Midbrain (tissue), 1 donor: ENCODE measurements at regions not wholly inside any gene's neighbourhood (a gene's known extent, or its start where the extent isn't known, plus 50 kb on each side); places are given as distances from the start of the nearest gene placed in this dataset.

Experiments used
- DNase-seq: peaks from one replicate; lab custom pipeline; 2025; lab: John Stamatoyannopoulos, UW

DNA sequence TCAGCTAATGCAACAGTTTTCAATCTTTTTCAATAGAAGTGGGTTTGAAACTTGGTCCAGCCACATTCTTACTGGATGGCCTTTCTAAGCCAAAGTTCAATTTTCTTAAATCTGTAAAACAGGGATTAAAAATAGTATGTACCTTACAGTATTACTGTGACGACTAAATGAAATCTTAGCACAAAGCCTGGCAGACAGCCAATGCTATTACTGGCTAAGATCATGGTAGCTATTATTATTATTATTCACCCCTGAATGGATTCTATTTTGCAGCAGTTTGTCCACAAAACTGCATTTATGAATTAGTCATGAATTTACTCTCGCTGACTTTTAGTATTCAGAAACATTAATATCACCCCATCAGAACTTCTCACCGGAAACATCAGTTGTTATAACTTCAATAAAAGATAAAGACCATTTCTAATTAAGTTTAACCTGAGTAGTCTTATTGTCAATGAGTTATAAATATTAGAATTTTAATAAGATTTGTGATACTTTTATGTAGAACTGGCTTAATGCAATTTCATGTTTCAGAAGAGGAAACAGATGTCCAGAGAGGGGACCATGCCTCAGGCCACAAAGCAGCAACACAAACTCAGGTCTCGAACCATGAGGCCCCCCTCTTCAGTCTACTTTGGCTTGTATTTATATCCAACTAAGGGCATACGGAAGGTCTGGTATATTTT, 468.2 kb downstream of the ARHGEF28 start:
- DNase-seq, result no peak

DNA sequence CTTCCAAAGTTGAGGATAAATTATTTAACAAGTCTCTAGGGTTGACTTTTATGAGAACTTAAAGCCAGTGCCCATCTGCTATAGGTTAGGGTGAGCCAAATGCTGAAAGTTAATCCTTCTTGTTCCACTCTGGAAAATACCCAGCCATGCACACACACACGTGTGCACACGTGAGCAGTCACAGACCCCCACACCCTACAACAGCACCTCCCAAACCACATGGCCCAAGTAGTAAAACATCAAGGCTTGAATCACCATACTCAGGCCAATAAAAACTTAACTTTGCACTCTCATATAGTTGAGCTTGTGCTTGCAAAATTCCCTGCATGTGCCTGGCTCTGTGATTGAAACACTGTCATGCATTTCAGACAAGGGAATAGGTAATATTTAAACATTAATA, 467.6 kb downstream of the ARHGEF28 start:
- DNase-seq, result no peak

DNA sequence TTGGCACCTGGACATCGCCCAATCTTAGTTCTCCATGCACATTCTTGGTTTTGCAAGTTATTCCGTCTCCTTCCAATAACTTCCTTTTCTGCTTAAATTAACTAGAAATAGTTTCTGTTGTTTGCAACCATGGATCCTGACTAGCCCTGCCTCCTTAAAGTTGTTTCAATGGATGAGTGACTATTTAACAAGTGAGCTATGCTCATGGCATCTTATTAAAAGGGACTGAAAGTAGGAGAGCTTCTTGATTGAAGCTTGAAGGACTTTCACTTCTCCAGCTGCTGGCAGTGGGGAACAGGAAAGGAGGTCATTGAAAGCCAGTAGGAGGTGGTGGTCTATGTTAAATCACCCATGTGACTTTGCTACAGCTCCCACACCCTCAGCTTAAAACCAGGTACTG, 466.8 kb downstream of the ARHGEF28 start:
- no peak for DNase-seq

DNA sequence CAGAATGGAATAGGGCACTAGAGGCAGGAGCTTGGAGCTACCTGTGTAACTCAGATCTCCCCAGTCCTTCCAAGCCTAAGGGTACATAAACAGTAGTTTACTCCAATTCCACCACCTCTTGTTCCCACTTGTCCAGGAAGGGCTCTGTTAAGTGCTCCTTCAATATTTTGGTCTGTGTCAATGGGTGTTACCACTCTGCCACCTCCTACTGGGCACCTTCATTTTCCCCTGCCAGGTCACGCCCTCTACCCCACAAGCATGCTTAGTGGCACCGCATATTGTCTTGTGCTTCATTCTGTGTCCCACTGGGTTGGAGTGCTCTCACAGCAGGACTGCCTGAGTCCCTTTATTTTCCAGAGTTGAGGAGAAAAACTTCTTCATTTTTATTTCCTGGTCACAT, 459.8 kb downstream of the ARHGEF28 start:
- DNase-seq, result no peak

DNA sequence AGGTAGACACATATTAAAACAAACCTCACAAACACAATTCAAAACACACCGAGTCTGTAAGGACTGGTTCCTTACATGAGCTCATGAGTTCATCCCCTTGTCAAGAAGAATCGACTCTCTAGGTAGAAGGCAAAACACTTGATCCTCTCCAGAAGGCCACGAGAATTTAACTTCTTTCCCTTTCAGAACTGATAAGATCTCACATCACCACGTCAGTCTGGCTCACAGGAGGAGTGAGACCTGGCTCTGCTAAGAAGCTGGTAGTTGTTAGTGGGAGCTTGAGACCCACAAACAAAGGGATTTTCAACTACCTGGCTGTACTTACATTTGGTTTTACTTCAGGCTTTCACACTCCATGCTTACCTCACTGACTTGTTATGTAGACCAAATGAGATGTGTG, 459.2 kb downstream of the ARHGEF28 start:
- DNase-seq, result no peak

DNA sequence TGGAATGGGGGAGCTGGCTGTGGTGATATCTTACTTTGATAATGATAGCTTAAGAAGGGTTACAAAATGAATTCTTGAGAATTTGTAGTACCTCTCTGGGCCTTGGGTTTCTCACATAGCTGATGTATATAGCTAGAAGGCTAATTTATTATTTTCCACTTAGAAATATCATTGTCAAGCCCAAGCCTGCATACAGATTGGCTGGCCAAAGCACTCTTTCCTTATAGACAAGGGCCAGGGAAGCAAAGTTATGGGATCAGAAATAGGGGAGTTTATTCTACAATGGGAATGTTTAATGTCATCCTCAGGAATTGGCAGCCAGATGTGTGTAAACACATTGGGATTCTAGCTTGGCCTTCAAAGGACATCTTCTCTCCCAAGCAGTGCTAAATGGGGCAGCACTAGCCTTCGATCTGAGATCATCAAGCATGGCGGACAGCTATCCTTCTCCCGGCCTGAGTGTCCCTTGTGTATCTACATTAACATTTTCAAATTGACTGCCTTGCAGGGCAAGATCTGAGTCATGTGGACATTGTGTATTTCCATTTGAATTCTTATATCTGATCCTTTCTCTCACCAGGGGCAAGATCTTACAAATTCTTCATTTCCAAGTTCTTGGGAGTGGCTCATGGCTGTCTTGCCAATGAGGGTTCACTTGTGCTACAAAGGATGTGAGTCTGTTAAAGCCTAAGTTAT, 457.2 kb downstream of the ARHGEF28 start:
- no peak for DNase-seq

DNA sequence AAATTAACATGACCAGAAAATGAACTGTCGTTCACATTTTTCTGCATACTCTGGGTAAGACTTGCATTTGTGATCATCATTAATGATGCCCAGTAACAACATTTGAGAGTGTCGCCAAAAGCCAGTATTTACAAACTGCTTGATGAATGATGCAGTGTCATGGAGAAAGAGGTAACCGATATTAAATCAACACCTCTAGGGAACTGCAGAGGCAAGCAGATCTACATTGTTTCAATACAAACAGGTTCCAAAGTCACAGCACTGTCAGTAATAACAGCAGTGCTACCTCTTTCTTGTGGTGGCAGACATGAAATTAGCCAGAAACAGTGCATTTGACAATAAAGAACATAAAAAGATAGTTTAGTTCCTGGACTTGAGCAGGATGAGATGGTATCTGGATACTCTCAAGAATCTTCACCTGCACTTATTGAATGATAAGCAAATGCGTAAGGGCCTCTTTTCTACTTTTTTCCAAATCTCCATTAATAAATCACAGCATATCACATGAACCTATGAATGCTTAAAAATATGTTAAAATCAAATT, 456.6 kb downstream of the ARHGEF28 start:
- DNase-seq, result no peak

DNA sequence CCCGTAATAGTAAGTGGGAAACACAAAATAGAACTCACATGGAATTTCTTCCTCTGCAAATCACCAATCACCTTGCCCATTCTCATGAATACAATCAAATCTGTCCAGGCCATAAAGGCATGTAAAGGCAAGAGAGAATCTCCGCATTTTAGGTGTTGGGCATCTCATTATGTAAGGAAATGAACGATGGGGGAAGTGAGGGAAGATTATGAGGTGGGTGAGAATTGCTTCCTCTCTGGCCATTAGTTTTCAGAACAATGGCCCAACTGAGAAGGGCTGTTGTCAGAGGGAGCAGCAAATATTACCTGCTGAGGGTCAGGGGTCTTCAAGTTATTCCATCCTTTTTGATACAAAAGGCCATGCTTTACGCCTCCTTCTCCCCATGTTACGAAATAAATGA, 455.1 kb downstream of the ARHGEF28 start:
- no peak for DNase-seq

DNA sequence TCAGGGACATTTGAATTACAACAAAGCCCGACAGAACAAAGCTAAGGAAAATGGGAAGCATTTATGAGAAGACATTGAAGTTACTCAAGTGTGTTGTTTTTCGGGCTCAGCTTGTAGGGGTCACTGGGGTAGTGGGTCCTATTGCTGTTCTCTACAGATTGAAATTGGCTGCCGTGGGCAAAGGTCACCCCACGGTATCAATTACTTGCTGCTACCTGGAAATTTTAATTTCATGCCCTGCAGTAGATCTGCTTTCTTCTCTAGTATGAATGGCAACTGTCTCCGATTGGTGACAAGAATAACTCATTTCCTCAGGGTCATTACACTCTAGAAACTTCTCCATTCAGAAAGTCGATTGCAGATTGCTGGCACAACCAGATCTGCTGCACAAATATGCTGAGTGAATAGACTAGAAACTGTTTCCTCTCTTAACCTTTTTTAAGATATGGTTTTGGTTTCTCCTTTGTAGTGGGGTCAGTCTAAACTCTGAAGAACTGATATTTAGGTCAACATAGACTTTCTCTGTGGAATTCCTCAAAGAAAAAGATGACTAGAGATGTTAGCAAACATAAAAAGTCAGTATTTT, 454.1 kb downstream of the ARHGEF28 start:
- no peak for DNase-seq

DNA sequence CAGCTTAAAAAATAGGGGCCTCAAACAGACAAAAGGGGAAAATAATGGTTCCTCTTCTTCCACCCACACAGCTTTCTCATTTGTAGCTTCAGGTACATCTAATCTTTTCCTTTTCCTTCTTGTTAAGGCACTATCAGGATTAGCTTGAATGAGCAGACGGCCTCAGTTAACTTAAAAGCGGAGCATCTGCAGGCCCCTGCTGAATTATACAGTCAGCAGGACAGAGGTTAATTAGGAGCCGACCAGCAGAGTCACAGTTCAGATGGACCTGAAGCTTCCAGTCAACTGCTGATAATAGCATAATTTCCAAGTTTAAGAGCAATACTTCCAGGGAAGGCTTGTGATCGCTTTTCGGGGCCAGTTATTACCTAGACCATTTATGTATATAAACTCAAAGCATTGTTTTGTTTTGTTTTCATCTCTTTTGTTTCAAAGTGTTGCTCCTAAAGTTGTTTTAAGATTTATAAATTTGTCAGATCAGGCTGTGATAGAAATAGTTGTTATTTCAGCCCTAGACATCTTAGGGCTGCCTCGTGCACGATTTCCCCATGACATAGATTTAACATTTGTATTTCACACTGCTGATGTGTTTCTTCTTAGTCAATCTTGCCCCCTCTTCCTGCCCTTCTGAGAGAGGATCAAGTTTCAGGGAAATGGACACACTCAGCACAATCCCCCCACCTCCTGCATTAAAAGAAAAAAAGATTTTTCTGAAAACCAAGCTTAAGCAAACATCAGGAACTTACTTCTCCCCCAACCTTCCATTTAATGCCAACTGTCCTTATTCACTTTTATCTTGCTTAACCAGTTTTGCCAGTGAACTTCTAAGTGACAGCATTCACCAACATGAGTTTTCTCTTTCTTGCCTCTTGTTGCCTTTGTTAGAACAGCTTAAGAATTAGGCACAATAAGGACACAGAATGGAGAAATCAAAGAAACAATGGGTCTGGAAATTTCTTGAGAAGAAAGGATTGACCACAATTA, 449.8 kb downstream of the ARHGEF28 start:
- DNase-seq, result no peak

DNA sequence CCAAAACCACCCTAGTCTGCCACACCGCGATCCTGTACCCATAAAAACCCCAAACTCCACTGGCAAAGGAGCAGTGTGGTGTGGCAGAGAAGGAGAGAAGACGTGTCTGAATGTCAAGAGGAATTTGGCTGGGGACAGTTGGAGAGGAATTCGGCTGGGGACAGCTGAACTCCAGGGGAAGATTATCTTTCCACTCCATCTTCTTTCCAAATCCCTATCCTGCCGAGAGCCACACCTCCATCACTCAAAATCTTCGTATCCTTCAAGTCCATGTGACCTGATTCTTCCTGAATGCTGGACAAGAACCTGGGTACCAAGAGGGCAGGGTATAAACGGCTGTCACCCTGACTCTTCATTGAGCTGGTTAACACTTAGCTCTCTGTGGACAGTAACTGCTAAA, 448.1 kb downstream of the ARHGEF28 start:
- no peak for DNase-seq

DNA sequence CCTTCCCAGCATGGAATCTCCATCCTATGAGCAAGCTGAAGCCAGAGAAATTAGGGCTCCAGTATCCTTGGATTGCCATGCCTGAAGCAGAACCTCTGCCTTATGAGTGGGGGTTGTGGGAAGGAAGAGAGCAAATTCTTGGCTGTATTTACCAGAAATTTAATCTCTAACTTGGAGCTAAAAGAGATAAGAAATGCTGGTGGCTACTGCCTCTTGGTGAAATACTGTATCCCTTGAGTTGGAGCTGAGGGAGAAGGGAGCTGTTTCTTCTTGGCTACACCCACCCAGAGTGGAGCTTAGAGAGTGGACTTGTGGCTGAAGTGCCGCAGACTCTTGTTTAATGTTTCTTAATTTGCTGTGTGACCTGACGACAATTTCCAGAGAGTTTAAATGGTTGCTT, 447.3 kb downstream of the ARHGEF28 start:
- DNase-seq, result no peak

DNA sequence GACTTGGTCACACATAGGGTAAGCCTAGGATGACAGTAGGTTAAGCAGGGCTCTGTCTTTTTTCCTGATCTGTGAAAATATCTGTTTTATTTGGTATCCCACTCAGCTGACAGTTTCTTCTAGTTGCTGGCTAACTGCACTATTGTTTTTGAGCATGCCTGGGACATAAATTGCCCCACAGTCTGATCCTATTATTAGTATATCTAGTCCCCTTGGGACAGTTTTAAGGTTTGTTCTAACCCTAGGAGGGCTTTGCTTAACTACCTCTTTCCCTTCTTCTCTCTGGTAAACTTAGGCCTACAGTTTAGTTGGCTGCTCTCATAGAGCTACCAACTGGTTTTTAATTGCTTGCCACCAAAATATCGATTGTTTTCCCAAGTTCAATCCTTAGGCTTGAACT, 446.6 kb downstream of the ARHGEF28 start:
- no peak for DNase-seq

DNA sequence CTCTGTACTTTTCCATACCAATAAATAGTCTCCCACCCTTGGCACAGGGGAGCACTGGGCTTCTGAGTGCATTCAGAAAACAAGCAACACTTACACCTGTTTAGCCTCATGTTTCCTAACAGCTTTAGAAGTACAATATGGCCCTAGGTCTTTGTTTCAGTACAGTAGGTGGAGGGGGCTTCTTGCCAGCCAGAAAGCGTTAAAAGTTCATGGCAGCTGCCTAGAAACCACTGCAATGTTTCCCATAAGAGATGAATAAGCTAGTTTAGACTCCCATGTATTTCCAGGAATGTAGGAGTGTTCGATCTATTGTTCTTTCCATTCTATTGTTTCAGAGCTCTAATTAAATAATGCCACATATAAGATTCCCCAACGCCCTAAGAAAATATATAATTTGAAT, 444.8 kb downstream of the ARHGEF28 start:
- no peak for DNase-seq

DNA sequence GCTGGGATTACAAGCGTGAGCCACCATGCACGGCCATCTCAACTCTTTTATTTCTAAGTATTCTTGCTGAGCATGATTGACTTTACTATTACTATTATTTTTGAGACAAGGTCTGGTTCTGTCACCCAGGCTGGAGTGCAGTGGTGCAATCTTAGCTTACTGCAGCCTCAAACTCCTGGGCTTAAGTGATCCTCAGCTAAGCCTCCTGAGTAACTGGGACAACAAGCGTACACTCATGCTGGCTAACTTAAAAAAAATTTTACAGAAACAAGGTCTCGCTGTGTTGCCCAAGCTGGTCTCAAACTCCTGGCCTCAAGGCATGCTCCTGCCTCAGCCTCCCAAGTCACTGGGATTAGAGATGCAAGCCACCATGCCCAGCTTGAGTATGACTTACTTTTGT, 443.7 kb downstream of the ARHGEF28 start:
- DNase-seq, result no peak

DNA sequence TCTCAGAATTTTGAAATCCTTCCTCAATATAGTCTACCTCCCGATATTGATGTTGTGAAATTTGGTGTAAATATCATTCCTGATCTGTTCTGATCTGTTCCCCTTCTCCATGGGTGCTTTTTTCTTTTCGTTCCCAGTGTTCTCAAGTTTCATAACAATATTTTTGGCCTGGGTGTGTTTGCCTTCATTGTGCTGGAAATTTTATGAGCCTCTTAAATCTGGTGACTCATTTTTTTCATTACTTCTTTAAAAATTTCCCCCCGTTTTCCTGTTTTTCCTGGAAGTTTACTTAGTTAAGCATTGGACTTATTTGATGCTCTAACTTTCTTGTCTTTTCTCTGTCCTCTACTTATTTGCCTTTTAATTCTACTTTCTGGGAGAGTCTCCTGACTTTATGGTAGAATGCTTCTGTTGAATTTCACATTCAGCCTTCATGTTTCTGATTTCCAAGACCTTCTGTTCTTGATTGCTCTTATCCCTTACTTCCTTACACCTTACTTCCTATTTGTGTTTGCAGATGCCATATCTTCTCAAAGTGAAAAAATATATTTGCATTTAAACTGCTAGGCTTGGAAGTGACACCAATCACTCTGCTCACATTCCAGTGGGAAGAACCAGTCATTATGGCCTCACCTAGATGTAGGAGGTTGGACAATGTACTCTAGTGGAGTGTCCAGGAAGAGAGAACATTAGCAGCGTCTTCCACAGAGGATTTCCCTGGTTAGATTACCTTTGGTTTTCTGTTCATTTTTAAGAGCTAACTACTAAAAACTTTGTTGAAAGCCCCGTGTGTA, 441.9 kb downstream of the ARHGEF28 start:
- no peak for DNase-seq

DNA sequence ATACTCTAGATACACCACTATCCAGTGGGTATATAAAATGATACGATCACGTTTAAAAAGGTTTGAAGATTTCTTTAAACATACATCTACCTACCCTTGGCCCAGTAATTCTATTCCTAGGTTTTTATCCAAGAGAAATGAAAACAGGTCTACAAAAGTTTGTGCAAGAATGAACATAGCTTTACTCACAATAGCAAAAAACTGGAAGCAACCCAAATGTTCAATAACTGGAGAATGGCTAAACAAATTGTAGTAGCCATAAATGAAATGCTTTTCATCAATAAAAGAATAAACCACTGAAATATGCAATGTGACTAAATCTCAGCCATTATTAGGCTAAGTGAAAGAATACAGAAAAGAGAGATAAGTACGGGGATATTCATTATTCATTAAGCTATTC, 438.9 kb downstream of the ARHGEF28 start:
- no peak for DNase-seq

DNA sequence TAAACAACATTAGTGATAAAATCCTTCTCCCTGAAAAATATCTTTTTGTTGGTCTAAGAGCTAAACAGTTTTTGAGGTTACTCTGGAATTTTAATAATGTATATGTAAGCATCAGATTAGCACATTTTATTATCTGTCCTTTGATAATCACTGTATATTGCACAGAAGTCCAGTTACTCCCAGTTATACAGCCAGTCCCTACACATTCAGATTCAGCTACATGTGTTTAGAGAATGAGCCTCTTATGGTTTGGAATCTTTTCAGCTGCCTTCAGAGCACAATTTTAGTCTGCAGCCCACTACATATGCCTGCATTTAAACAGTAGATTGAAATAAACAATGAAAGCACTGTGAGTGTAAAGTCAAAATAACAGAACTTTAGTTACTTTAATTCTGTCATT, 438.2 kb downstream of the ARHGEF28 start:
- DNase-seq, result no peak

DNA sequence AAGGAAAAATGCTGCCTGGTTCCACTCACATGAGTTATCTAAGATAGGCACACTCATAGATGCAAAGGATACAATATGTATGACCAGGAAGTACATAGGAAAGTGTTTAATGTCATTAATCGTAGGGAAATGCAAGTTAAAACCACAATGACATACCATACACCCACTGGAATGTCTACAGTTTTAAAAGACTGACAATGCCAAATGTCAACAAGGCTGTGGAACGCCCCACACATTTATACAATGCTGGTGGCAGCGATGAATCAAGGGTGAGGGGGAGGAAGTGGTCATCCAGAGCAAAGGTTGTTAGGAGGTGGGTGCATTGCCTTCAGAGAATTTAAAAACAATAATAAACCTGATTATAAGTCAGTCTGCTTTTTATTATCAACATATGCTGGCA, 437.8 kb downstream of the ARHGEF28 start:
- no peak for DNase-seq

DNA sequence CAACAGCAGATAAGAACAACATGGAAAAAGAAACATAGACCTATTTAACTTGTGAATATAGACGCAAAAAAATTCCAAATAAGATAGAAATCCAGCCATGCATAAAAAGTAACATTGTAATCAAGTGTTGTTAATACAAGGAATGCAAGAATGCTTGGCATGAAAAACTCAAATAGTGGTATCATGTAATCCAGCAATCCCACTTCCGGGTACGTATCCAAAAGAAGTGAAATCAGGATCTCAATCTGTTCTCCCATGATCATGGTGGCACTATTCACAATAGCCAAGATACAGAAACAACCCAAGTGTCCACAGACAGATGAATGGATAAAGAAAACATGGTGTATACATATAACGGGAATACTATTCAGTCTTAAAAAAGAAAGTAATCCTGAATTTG, 437.4 kb downstream of the ARHGEF28 start:
- DNase-seq, result no peak

DNA sequence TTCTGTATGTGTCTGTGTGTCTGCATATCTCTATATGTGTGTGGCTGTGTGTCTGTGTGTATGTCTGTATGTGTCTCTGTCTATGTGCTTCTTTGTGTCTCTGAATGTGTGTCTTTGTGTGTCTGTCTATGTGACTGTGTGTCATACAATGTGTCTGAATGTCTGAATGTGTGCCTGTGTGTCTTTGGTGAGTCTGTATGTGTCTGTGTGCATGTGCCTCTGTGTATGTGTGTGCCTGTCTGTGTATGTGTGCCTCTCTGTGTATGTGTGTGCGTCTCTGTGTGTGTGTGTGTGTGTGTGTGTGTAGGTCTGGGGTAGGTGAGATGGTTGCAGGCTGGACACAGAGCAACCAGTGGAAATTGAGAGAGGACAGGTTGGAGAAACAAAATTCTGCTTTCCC, 435.3 kb downstream of the ARHGEF28 start:
- no peak for DNase-seq
